Tibial nerve (tissue), 4 donors: ENCODE measurements at regions not wholly inside any gene's neighbourhood (a gene's known extent, or its start where the extent isn't known, plus 50 kb on each side); places are given as distances from the start of the nearest gene placed in this dataset.

Source experiments
- DNase-seq, 2 donors: peaks; one replicate each; pipeline ENCODE4 v3.0.0-alpha.2; 2019; ENCODE audit warnings: low spot score in 2 of 2
- H3K27ac ChIP-seq, 4 donors: fragments of 200-600 bp; sonication (generic) in 3 of 4; one replicate each; pipeline ENCODE4 v1.5.1; 2017 to 2019; ENCODE audit warnings: mild to moderate bottlenecking in 1 of 4
- H3K27me3 ChIP-seq, 2 donors: fragments of 200-600 bp; sonication (generic) in 1 of 2; one replicate each; pipeline versions ENCODE4 v1.5.1 to v1.6.0; 2017 to 2019
- H3K36me3 ChIP-seq, 3 donors: fragments of 200-600 bp; sonication (generic); one replicate each; pipeline ENCODE4 v1.5.1; 2018 to 2019
- H3K4me1 ChIP-seq, 4 donors: fragments of 200-600 bp; sonication (generic) in 3 of 4; one replicate each; pipeline ENCODE4 v1.5.1; 2017 to 2019
- H3K4me3 ChIP-seq, 4 donors: fragments of 200-600 bp; sonication (generic) in 3 of 4; one replicate each; pipeline ENCODE4 v1.5.1; 2017 to 2019; ENCODE audit warnings: mild to moderate bottlenecking in 1 of 4, moderate library complexity in 1 of 4
- H3K9me3 ChIP-seq, 4 donors: fragments of 200-600 bp; sonication (generic) in 3 of 4; one replicate each; pipeline ENCODE4 v1.5.1; 2017 to 2019
- CTCF ChIP-seq, 5 experiments: fragments of 200-600 bp in 3 of 5; fragments of 450-650 bp in 2 of 5; sonication (generic) in 3 of 5; IDR thresholded peaks; one replicate each; pipeline ENCODE4 v1.5.1; 2016 to 2019; ENCODE audit warnings: antibody characterized with exemption in 5 of 5, mild to moderate bottlenecking in 3 of 5, moderate library complexity in 2 of 5
- EP300 ChIP-seq, 2 donors: sonication (generic); formaldehyde crosslinking; IDR thresholded peaks; one replicate each; pipeline ENCODE4 v1.6.1; 2017; ENCODE audit warnings: antibody characterized with exemption in 2 of 2, mild to moderate bottlenecking in 1 of 2
- POLR2A ChIP-seq, 2 donors: fragments of 450-650 bp; IDR thresholded peaks; one replicate each; pipeline ENCODE4 v1.6.1; 2017; ENCODE audit warnings: antibody characterized with exemption in 2 of 2, mild to moderate bottlenecking in 2 of 2, moderate library complexity in 2 of 2
- WGBS, 2 donors: methylation state at CpG; one replicate each; pipeline ENCODE4 v1.1.5; 2018; 5-methylcytosine and 5-hydroxymethylcytosine counted together

DNA sequence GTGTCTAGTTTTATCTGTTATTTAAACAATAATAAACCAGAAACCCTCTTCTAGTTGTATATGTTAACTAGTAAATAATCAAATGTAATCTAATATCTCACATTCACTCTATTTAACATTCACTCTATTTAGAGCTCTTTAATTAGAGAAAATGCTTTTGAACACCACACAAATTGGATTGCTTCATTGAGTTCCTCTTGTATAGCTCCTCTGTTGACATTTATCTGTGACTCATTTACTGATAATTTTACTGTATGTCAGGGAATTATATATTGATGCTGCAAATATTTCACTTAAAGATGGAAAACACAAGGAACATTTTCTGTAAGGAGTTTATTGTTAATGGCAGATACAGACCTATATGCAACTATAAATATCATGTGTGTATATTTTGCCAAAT, 594.6 kb downstream of the COL12A1 start:
- DNase-seq, result no peak

GRCh38 chr6:74610352-74610751, 595.5 kb downstream of the COL12A1 start:
- no peaks in the 10 kb centered on the region for H3K27me3 ChIP-seq
- peaks cover 0 to 17% (median 0%) of the 10 kb centered on the region in 4 donors for H3K4me1 ChIP-seq
- no peak for DNase-seq
- TF ChIP-seq CTCF (IDR thresholded peaks at IDR 0.05) (no peak), EP300 (IDR thresholded peaks at IDR 0.05) (no peak), POLR2A (IDR thresholded peaks at IDR 0.05) (no peak)
- H3K9me3 ChIP-seq, result no peaks in the 10 kb centered on the region
- no peak overlapping the region for H3K27ac ChIP-seq
- H3K4me3 ChIP-seq, result no peak overlapping the region
- WGBS, 2 donors, result 91 to 100% methylated on average over 1 of the region's 1 CpG
- no peaks in the 10 kb centered on the region for H3K36me3 ChIP-seq

More for the DNA sequence above, 594.6 kb downstream of the COL12A1 start:
- Histone ChIP-seq H3K4me1 (peaks cover 0 to 16% (median 0%) of the 10 kb centered on the region in 4 donors), H3K4me3 (no peak overlapping the region), H3K27ac (no peak overlapping the region), H3K27me3 (no peaks in the 10 kb centered on the region), H3K36me3 (no peaks in the 10 kb centered on the region), H3K9me3 (no peaks in the 10 kb centered on the region)
- TF ChIP-seq POLR2A (IDR thresholded peaks at IDR 0.05) (no peak), CTCF (IDR thresholded peaks at IDR 0.05) (no peak), EP300 (IDR thresholded peaks at IDR 0.05) (no peak)

DNA sequence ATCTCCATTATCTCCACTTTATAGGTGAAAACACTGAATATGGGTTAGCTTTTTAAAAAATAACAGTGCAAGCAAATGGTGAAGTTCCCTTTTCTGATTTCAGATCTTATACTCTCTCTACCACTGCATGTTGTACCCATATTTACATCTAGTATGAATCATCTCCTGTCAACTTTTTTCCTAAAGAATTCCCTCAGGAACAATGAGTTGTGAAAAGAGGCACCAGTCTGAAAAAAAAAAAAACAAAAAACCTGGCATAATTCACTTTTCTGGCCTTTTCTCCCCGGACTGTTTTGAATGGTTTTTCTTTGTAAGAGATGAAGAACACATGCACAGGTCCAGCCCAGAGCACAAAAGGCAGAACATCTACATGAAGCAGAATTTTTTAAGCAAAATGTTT, 596.0 kb downstream of the COL12A1 start:
- WGBS, 2 donors, result 35 to 38% methylated on average over 1 of the region's 1 CpG
- Histone ChIP-seq H3K36me3 (no peaks in the 10 kb centered on the region), H3K27me3 (no peaks in the 10 kb centered on the region), H3K27ac (no peak overlapping the region), H3K4me1 (peaks cover 0 to 17% (median 0%) of the 10 kb centered on the region in 4 donors), H3K9me3 (no peaks in the 10 kb centered on the region), H3K4me3 (no peak overlapping the region)
- DNase-seq, result no peak
- TF ChIP-seq EP300 (IDR thresholded peaks at IDR 0.05), result no peak

GRCh38 chr6:74607934-74608333, 597.9 kb downstream of the COL12A1 start:
- Histone ChIP-seq H3K36me3 (no peaks in the 10 kb centered on the region), H3K27me3 (no peaks in the 10 kb centered on the region), H3K9me3 (no peaks in the 10 kb centered on the region), H3K27ac (peak overlapping the region in 2 of 4 donors; percentile 0 to 64), H3K4me3 (no peak overlapping the region), H3K4me1 (peaks cover 0 to 17% (median 0%) of the 10 kb centered on the region in 4 donors)
- TF ChIP-seq POLR2A (IDR thresholded peaks at IDR 0.05) (no peak), EP300 (IDR thresholded peaks at IDR 0.05) (no peak), CTCF (IDR thresholded peaks at IDR 0.05) (no peak)
- DNase-seq, result no peak
- WGBS, 2 donors, result 51 to 62% methylated on average over 3 of the region's 3 CpGs

DNA sequence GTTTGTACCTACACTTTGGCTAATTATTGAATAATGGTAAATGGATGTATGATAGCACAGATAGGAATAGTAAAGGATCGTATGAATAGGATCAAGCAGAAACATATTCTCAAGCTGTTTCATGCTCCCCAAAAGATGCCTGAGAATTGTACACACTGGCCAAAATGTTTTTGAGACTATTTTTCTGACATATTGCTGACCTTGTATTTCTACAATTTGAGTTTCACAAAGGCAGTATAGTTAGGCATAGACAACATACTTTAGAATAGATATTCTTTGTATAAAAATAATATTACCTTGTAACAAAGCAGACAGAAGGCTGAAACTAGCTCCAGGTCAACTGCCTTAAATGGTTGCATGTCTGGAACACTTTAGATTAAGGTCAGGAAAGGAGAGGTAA, 598.4 kb downstream of the COL12A1 start:
- peak overlapping the region in 2 of 4 donors; percentile 64 to 71 for H3K27ac ChIP-seq

More for the DNA sequence above, 598.4 kb downstream of the COL12A1 start:
- no peak overlapping the region for H3K4me3 ChIP-seq
- H3K9me3 ChIP-seq, result no peaks in the 10 kb centered on the region
- no peak for DNase-seq
- H3K4me1 ChIP-seq, result peaks cover 0 to 17% (median 0%) of the 10 kb centered on the region in 4 donors
- 87 to 95% methylated on average over 1 of the region's 1 CpG for WGBS, 2 donors
- TF ChIP-seq CTCF (IDR thresholded peaks at IDR 0.05) (no peak), EP300 (IDR thresholded peaks at IDR 0.05) (no peak), POLR2A (IDR thresholded peaks at IDR 0.05) (no peak)
- H3K36me3 ChIP-seq, result no peaks in the 10 kb centered on the region
- no peaks in the 10 kb centered on the region for H3K27me3 ChIP-seq
